CD4-positive, alpha-beta T cell treated with Interleukin-1 beta for 1 hour (primary cell): ENCODE measurements at regions not wholly inside any gene's neighbourhood (a gene's known extent, or its start where the extent isn't known, plus 50 kb on each side); places are given as distances from the start of the nearest gene placed in this dataset.
"Not testable (repeated sequence)": the region's sequence is repeated elsewhere in the genome, so short reads cannot be mapped to it uniquely, and the experiment has no call there.

Experiments
- DNase-seq, 2 donors: peaks; one replicate each; pipeline ENCODE4 v3.0.0-alpha.2; 2020 to 2022

DNA sequence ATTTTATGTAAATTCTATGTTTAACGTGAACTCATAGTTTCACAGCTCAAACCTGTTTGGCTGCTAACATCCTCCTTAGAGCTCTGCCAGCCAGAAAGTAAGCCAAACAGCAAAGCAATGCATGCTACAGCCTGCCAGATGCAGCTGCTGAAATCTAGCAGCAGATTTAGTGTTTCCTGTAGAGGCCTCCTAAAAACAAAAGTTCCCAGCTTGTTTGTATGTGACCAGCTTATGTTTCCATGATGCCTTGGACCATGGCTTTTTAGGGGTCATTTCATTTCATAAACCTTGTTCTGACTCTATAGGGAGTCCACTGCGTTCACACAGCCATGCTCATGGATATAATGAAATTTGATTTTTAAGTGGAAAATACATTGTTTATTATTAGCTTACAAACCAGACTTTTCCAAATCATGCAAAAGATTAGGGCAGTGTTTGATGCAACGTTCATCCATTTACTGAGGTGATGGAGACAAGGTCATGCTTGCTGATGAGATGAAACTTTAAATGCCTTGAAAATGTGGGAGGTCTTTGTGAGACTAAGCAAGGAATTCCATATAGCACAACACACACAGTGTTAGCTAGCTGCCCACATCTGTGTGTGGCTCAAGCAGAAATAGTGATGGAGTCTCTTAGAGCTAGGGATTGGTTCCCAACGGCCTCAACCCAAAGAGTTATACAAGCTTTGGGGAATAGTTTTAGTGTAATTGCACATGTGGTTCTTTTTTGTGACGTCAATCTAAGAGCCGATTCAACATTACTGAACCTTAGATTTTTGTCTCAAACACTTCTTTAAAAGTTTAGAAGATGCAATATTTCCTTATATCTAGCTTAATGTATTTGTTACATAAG, 157.5 kb upstream of the LRIG3 start:
- DNase-seq, result no peak

- DNase-seq, result no peak
These were observed 156.8 kb upstream of the LRIG3 start for GRCh38 chr12:59077153-59077552.

DNA sequence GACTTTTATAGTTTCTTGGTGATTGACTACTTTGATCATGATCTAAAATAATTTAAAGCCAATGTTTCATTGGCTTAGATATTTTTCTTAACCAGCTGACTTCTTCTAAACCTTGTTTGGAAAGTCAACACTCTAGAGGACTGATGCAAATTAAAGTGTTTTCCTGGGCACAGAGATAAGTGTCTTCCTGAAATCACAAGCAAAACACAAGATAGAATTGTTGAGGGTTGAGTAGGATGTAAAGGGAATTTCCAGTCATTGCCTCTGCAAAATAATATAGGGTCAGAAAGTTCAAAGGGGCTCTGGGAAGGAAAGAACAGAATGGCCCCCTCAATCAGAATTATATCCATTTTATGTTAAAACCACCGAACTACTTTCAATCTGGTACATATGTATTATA, 156.3 kb upstream of the LRIG3 start:
- DNase-seq, result no peak

DNA sequence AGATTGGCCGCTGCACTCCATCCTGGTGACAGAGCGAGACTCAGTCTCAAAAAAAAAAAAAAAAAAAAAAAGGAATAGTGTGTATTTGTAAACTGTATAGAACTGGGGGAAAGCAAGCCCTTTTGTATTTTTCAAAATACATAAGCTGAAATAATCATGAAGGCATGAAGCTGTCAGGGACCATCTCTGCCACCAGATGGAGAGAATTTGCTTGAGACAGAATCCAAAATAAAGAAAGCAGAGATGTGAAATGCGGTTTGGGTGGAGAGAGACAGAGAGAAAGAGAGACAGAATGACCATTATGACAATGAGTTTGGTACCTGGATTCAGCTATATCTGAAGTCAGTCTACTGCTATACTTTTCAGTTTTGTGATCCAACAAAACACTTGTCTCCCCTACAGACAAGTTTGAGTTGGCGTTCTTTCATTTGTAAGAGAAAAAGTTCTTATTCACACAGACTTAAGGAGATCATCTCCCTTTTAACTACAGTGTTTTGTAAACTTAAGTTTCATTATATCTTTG, 155.7 kb upstream of the LRIG3 start:
- no peak for DNase-seq

GRCh38 chr12:59075141-59075540, 154.8 kb upstream of the LRIG3 start:
- DNase-seq, result no peak

DNA sequence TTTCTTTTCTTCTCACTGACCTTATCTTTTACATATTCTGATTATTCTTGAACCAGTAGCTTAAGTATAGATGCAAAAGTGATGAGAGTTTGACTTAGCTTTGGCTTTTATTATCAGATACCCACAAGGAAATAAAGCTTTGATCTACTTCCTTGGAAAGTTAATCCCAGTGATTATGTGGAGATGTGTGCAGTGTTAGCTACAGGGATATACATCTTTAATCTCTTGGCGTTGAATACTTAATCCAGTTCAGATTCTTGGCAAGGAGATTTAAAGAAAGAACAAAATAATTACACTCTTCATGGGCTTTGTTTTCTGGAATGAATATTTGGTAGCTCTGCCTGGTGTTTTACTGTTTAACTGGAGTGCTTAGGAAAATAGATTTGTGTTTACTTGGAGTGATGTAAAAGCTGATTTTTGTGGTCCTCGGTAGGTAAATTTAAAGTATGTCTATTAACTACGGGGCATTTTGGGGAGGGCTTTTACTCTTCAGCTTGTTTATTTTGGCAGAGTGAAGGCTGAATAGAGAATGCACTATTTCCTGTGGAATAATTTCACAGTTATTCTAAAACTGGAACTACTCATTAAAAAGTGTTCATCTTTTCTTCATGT, 150.1 kb upstream of the LRIG3 start:
- DNase-seq, result no peak

DNA sequence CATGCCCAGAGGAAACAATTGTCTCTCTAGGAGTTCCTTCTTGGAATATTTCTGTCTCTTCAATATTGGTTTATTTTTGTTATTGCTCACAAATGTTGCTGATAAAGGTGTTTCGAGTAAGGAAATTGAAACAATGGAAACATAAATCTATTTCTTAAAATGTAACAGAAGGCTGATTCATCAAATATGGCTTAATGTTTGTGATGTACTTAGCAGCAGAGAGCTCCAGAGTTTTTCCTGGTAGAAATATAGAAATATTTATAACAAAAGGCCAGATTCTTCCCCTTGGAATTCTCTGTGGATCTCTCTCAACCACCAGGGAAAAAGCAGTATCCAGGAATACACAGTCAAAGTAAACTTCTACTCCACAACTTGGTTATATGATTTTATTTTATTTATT, 149.2 kb upstream of the LRIG3 start:
- DNase-seq, result no peak

- DNase-seq, result no peak
These were observed 148.1 kb upstream of the LRIG3 start for GRCh38 chr12:59068436-59068835.

DNA sequence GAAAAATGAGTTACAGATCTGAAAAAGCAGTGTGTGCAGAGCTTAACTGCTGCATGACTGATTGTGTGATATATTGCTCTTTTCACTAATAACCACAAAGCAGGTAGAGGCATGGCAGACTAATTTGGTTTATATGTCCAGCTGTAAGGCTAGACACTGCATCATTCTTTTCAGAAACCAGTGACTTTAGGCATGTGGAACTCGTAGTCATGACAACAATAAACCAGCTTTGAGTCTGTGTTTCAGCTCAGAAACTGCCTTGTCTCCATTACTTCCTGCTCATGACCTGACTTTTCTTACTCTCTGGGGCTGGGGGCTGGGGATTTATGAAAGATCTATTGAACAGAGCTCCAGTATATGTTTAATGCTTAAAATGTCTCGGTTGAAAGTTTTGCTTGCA, 146.8 kb upstream of the LRIG3 start:
- DNase-seq, result no peak

- no peak for DNase-seq
These were observed 146.1 kb upstream of the LRIG3 start for GRCh38 chr12:59066445-59066844.

DNA sequence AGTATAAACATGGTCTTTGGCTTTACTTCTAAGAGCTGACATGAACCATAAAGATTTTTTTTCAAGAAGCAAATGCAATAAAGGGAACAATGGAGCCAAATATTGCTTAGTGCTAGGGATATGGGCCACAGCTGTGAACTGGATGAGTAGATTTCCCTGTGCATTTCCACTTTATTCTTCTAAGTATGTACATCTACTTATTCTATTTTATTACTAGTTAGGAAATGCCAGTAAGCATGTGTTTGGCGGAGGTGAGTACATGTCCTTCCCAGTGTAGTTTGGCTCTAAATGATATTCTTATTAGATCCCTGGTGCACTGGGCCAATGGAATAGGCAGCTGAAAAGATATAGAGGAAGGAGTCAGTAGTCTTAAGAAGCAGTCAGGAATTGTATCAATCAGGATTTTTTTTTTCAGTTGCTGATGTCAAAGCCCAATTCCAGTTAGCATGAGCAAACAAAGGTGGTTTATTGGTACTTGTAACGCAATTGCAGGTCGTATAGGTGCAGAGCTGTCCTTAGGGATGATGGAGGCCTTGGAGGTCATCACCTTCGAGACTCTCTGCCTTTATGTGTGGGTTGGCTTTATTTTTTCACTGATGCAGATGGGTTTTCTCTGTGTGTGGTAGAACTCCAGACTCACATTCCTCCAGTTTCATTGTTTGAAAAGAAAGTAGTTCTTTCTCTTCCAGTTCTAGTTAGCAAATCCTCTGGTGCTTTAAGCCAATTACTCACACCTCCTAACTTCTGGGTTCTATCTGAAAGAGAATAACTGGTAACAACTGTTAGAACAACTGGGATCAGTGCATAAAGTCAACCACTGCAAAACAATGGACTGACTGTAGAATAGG, 139.0 kb upstream of the LRIG3 start:
- DNase-seq, result no peak

DNA sequence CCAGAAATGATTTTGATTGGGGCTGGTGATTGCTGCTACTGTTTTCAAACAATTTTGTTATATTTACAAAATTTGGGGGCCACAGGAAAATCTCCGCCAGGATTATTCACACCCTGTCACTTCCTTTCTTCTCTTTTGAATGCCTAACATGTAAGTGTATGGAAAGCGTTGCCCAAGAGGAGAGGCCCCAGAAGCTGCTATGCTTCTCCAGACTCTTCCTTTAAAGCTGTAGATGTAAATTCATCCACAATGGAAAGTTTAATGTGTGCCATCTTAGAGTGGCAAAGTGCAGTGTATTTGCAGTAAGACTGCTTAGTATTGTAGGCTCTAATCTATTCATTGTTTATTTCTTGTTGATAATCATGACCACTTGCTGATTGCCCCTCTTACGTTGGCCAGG, 136.7 kb upstream of the LRIG3 start:
- no peak for DNase-seq

DNA sequence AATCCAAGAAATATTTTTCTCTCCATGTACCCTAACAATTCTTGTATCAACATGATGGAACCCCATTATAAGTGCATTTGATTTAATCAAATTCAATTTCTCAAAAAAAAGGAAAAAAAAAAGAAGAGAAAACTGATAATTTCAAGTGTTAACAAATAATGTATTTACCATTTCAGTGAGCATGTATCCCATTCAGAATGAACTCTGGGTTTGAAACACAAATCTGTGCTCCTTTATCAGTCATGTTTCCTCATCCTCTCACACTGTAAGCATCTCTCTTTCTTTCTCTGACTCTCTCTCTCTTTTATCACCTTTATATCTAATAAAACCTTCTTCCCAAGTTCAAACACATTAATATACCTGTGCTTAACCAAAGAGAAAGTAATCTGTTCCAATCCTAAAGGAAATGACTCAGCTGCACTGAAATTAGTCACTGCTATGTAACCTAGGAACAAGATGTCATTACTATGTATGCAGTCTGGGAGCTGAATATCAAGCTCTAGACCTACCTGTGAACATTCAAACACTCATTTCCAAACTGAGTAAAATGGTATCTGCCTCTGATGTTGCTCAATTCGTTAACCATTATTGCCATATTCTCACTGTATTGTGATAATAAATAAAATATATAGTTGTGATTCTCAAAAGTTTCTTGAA, 135.0 kb upstream of the LRIG3 start:
- DNase-seq, result no peak

GRCh38 chr12:59053266-59053899, 133.1 kb upstream of the LRIG3 start:
- not testable (repeated sequence) for DNase-seq

DNA sequence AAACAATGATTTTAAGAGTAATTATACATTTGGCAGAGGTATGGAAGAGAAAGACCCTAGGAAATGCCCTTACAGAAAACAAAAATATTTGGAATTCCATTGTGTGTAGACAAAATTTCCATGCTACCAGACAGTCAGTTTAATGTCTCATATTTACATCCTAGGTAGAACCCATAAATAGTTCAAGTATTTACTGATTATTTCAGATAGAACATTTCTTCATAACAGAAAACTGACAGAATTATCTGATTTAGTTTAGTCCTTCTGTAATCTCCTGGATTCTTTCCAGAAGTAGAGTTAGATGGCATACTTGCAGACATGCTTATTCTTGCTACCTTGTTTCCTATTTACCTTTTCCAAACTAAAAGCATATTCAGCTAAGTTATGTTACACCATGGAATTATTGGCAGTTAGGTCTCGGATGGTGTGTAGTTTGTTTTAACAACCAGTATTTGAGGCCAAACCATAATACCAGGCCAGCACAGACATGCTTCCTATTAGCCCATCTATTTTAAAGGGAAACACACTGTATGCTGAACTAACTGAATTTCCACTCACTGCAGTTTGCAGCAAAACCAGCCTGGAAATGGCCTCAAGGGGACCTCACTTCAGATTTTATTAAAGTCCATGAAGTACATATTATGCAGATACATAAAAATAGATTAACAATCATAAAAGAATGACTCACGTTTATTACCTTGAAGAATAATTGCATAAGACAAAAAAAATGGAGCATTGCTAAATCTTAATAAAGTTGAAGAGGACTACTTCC, 126.6 kb upstream of the LRIG3 start:
- DNase-seq, result no peak

DNA sequence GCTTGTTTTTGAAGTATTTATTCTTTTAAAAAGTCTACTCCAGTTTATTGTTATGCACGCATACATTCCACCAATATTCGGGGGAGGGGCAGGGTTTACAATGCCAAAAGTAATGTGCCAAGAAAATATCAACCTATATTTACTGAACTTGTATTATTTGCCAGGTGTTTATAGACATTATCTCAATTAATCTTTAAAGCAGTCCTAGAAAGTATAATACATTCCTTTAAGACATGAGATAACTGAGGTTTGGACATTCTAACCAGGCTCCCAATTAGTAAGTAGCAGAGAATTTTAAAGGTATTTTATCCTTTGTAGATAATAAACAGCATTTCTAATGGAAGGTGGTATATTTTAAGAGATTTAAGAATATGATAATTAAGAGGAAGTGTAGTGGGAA, 124.5 kb upstream of the LRIG3 start:
- no peak for DNase-seq

- DNase-seq, result no peak
These were observed 121.2 kb upstream of the LRIG3 start for GRCh38 chr12:59041241-59042121.

DNA sequence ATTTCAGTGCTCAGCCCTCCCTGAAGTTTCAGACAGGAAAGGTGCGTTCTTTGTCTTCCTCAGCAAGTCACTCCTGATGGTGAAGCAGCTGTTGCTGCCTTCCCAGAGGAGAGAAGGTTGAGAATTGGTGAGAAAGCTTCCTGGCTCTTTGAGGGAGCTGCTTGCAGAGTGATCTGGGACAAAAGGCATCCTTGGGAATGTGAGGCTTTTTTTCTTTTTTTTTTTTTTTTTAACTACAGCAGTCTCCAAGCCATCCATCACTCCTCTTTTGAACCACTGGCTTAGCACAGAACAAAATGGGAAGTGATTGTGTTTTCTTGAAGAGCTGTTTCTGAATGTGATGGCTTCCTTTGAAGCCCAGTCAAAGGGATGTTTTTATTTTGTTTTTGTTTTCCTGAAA, 120.4 kb upstream of the LRIG3 start:
- DNase-seq, result no peak

- no peak for DNase-seq
These were observed 119.7 kb upstream of the LRIG3 start for GRCh38 chr12:59040043-59040442.

- DNase-seq, result no peak
These were observed 118.7 kb upstream of the LRIG3 start for GRCh38 chr12:59039005-59039404.
